PC-3 (cell line): ENCODE measurements at regions not wholly inside any gene's neighbourhood (a gene's known extent, or its start where the extent isn't known, plus 50 kb on each side); places are given as distances from the start of the nearest gene placed in this dataset.

Experiments
- ATAC-seq: fragments of 200-7000 bp; cut with Tn5 transposase; 2 replicates; pipeline ENCODE4 v1.9.1; 2020; ENCODE audit warnings: mild to moderate bottlenecking, moderate library complexity
- BruUV-seq: library from RNA; stranded (reverse); fragments of 400-500 nt; replicated peaks from 2 replicates; lab custom pipeline; 2021; lab: Mats Ljungman, UMichigan
- CTCF ChIA-PET: fragments of 300-600 bp; sonication (Branson Sonifier 250); formaldehyde crosslinking; loops from one replicate; lab custom pipeline; 2022; ENCODE audit warnings: antibody characterized with exemption; lab: Charles Lee
- POLR2A ChIA-PET: fragments of 300-600 bp; sonication (Branson Sonifier 250); formaldehyde crosslinking; loops from one replicate; lab custom pipeline; 2022; ENCODE audit warnings: antibody characterized with exemption; ENCODE audit not compliant: unreplicated experiment; lab: Charles Lee
- DNase-seq: peaks from one replicate; pipeline ENCODE4 v3.0.0-alpha.2; 2015
- H2AFZ ChIP-seq: fragments of 300-600 bp; sonication (generic); 2 replicates; pipeline ENCODE4 v1.6.0; 2016; ENCODE audit warnings: antibody characterized with exemption, low read length
- H3F3A ChIP-seq: fragments of 300-600 bp; sonication (generic); one replicate; pipeline ENCODE4 v1.6.0; 2017; ENCODE audit warnings: antibody characterized with exemption, low read length, control low read depth, mild to moderate bottlenecking; ENCODE audit not compliant: unreplicated experiment
- H3K27ac ChIP-seq: fragments of 300-600 bp; sonication (generic); 2 replicates; pipeline ENCODE4 v1.5.1; 2016; ENCODE audit warnings: mild to moderate bottlenecking, low read length
- H3K27me3 ChIP-seq: fragments of 300-600 bp; sonication (generic); 2 replicates; pipeline ENCODE4 v1.6.1; 2016; ENCODE audit warnings: low read length, mixed read lengths
- H3K36me3 ChIP-seq: fragments of 300-600 bp; sonication (generic); 2 replicates; pipeline ENCODE4 v1.6.1; 2016; ENCODE audit warnings: low read depth, mixed run types, low read length, mixed read lengths
- H3K4me1 ChIP-seq: fragments of 300-600 bp; sonication (generic); 2 replicates; pipeline ENCODE4 v1.5.1; 2016; ENCODE audit warnings: low read length; ENCODE audit not compliant: insufficient read depth
- H3K4me2 ChIP-seq: fragments of 300-600 bp; sonication (generic); 2 replicates; pipeline ENCODE4 v1.6.0; 2016; ENCODE audit warnings: low read length
- H3K4me3 ChIP-seq: fragments of 300-600 bp; sonication (generic); 2 replicates; pipeline ENCODE4 v1.5.1; 2016; ENCODE audit warnings: mild to moderate bottlenecking, low read length, mixed read lengths
- H3K79me2 ChIP-seq: fragments of 300-600 bp; sonication (generic); 2 replicates; pipeline ENCODE4 v1.6.1; 2017; ENCODE audit warnings: low read length, mixed read lengths
- H3K9ac ChIP-seq: fragments of 300-600 bp; sonication (generic); 2 replicates; pipeline ENCODE4 v1.6.0; 2016; ENCODE audit warnings: mild to moderate bottlenecking, low read length
- H3K9me2 ChIP-seq: fragments of 300-600 bp; sonication (generic); replicated peaks from 2 replicates; pipeline ENCODE4 v1.6.1; 2016; ENCODE audit warnings: mixed run types, low read length, mixed read lengths
- H3K9me3 ChIP-seq: fragments of 300-600 bp; sonication (generic); 2 replicates; pipeline ENCODE4 v1.6.1; 2016; ENCODE audit warnings: low read length, mixed read lengths
- H4K20me1 ChIP-seq: fragments of 300-600 bp; sonication (generic); 2 replicates; pipeline ENCODE4 v1.6.1; 2016; ENCODE audit warnings: low read length, mixed read lengths
- CTCF ChIP-seq: fragments of 300-600 bp; sonication (generic); conservative IDR thresholded peaks from 2 replicates; pipeline ENCODE4 v1.5.1; 2017; ENCODE audit warnings: antibody characterized with exemption, low read depth, mild to moderate bottlenecking, low read length
- EZH2 ChIP-seq: fragments of 300-600 bp; sonication (generic); IDR thresholded peaks from one replicate; pipeline ENCODE4 v1.6.1; 2017; ENCODE audit warnings: antibody characterized with exemption, mild to moderate bottlenecking, low read length; ENCODE audit not compliant: unreplicated experiment
- EZH2phosphoT487 ChIP-seq: fragments of 300-600 bp; sonication (generic); IDR thresholded peaks from 2 replicates; pipeline ENCODE4 v1.6.1; 2018; ENCODE audit warnings: mild to moderate bottlenecking, antibody characterized with exemption, low read length, borderline replicate concordance
- intact Hi-C: fragments of 100-400 bp; cut with micrococcal nuclease; formaldehyde crosslinking; loops from 2 replicates; pipeline ENCODE4 v1.9.0; 2023

- DNase-seq (no peak), ATAC-seq (no peak)
- Histone ChIP-seq H3K4me2 (no peak overlapping the region), H2AFZ (no peak overlapping the region), H3K79me2 (no peaks in the 10 kb centered on the region), H3K4me1 (no peaks in the 10 kb centered on the region), H3K36me3 (no peaks in the 10 kb centered on the region), H3K9me3 (no peaks in the 10 kb centered on the region), H3K4me3 (no peak overlapping the region), H3K9me2 (no peaks in the 10 kb centered on the region), H3K9ac (no peak overlapping the region), H3K27me3 (no peaks in the 10 kb centered on the region), H4K20me1 (no peaks in the 10 kb centered on the region), H3K27ac (no peak overlapping the region), H3F3A (no peaks in the 10 kb centered on the region)
- ChIA-PET POLR2A (no interaction called here), CTCF (no interaction called here)
- TF ChIP-seq EZH2 = no peak
- TF ChIP-seq EZH2phosphoT487 = no peak
- TF ChIP-seq CTCF = no peak
- BruUV-seq = no TSS peak
- intact Hi-C loops = no loop called here
Observed at GRCh38 chr10:111837086-111837485, 346.5 kb downstream of the GPAM start.

GRCh38 chr10:111837985-111838384, 345.6 kb downstream of the GPAM start:
- no peak for ATAC-seq

More at GRCh38 chr10:111837985-111838384, 345.6 kb downstream of the GPAM start:
- Histone ChIP-seq H2AFZ (no peak overlapping the region), H3K4me1 (no peaks in the 10 kb centered on the region), H3K27ac (no peak overlapping the region), H4K20me1 (no peaks in the 10 kb centered on the region), H3K9me2 (no peaks in the 10 kb centered on the region), H3K27me3 (no peaks in the 10 kb centered on the region), H3K36me3 (no peaks in the 10 kb centered on the region), H3K4me2 (no peak overlapping the region), H3K9ac (no peak overlapping the region), H3K4me3 (no peak overlapping the region), H3K79me2 (no peaks in the 10 kb centered on the region), H3F3A (no peaks in the 10 kb centered on the region), H3K9me3 (no peaks in the 10 kb centered on the region)
- TF ChIP-seq CTCF = no peak
- TF ChIP-seq EZH2phosphoT487 = no peak
- TF ChIP-seq EZH2 = no peak
- no peak for DNase-seq
- POLR2A ChIA-PET = no interaction called here
- intact Hi-C loops = no loop called here
- no TSS peak for BruUV-seq
- CTCF ChIA-PET = no interaction called here
